ENCODE measurements at regions not wholly inside any gene's neighbourhood (a gene's known extent, or its start where the extent isn't known, plus 50 kb on each side); places are given as distances from the start of the nearest gene placed in this dataset.
A peak's percentile ranks its signal among the peaks of the same experiment; 100 is the strongest.
"Not testable (repeated sequence)": the region's sequence is repeated elsewhere in the genome, so short reads cannot be mapped to it uniquely, and the experiment has no call there.

DNA sequence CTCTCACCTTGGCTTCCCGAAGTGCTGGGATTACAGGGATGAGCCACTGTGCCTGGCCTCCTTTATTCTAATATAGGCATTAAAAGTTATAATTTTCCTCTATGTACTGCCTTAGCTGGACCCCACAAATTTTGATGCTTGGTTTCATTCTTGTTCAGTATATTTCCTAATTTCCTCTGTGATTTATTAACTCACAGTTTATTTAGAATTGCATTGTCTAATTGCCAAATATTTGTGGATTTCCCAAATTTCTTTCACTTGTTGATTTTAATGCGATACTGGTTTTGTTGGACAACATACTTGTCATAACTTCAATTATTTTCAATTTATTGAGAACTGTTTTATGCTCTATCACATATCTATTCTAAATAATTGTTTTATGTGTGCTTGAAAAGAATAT, 366.0 kb downstream of the OMA1 start:
- DNase-seq: no peak

DNA sequence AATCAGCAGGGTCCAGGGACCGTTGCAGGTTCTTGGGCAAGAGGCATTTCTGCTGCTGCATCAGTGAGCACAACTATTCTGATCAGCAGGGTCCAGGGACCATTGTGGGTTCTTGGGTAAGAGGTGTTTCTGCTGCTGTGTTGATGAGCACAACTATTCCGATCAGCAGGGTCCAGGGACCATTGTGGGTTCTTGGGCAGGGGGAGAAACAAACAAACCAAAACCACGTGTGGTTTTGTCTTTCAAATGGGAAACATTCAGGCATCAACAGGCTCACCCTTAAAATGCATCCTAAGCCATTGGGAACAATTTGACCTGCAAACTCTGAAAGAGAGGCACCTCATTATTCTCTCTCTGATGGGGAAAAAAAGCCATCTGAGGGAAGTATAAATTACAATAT, 377.4 kb downstream of the OMA1 start:
- DNase-seq: not testable (repeated sequence)

GRCh38 chr1:58167131-58167530, 379.4 kb downstream of the OMA1 start:
- DNase-seq: not testable (repeated sequence)

- no peak for DNase-seq
Measured at GRCh38 chr1:58166417-58166816, 380.1 kb downstream of the OMA1 start.

- DNase-seq: no peak
Measured at GRCh38 chr1:58165073-58165472, 381.5 kb downstream of the OMA1 start.

- peak; percentile 65 for DNase-seq
Measured at GRCh38 chr1:58162952-58163550, 383.5 kb downstream of the OMA1 start.

- DNase-seq: no peak
Measured at GRCh38 chr1:58159434-58159830, 387.1 kb downstream of the OMA1 start.

- no peak for DNase-seq
Measured at GRCh38 chr1:58158506-58159433, 387.8 kb downstream of the OMA1 start.

DNA sequence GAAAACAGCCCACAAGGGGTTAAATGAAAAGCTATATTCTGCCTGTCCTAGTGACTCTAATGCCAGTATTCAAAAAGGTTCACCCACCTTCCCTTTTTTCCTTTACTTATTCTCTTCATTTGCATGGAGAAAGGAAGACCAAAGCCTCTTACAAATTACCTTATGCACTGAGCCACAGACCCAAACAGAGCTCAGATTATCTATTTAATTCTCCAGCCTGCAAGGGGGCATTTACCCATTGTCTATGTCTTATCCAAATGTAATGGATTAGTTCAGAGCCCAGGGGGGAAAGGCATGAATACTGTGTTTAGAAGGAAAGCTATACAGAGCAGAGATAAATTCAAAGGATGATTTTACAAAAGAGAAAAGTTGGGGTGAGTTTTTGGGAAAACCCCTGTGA, 388.5 kb downstream of the OMA1 start:
- no peak for DNase-seq

DNA sequence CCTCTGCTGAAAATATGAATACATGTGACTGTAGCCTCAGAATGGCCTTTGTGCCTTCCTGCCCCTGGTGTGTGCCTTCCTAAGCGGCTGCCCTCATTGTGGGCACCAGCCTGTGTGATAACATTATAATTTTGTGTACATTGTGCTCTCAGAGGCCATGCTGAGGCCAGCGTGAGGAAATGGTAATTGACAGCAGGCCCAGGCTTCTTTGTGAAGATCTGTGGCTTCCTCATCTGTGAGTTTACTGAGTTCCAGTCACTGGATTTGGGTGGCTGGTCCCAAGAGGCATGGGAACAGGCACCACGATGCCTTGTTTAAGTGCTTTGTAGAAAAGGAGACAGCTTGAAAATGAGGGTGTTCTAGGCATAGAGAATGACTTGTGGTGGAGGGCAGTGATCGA, 389.3 kb downstream of the OMA1 start:
- DNase-seq: peak; percentile 50

DNA sequence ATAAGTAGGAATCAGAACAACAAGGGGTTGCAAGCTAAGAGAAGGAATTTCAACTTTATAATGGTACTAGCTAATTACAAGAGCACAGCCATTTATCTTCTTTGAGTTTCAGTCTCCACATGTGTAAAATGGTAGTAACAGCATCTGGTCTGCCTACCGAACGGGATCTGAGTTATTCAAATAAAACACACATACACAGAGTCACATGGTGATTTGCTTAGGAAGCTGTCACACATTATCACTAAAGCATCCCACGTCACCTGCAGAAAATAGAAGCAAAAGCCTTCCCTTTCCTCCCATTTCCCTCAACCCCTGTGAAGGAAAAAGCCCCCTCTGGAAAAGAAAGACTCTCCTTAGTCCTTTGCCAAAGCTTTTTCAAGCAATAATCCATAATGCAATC, 389.7 kb downstream of the OMA1 start:
- DNase-seq: no peak

DNA sequence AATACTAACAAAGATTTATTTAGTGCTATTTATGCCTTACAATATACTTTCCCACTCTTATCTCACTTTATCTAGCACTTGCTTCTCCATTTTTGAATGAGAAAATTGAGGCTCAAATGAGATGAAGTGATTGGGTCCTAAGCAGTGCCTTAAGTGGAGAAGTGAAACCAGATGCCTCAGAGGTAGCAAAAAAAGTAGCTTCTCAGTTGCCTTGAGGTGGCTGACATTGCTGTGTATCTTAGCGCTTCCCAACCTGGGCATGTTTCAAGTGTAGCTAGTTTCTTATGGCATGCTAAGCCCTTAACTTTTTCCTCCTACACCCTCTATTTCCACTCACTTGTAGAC, 390.4 kb downstream of the OMA1 start:
- no peak for DNase-seq

DNA sequence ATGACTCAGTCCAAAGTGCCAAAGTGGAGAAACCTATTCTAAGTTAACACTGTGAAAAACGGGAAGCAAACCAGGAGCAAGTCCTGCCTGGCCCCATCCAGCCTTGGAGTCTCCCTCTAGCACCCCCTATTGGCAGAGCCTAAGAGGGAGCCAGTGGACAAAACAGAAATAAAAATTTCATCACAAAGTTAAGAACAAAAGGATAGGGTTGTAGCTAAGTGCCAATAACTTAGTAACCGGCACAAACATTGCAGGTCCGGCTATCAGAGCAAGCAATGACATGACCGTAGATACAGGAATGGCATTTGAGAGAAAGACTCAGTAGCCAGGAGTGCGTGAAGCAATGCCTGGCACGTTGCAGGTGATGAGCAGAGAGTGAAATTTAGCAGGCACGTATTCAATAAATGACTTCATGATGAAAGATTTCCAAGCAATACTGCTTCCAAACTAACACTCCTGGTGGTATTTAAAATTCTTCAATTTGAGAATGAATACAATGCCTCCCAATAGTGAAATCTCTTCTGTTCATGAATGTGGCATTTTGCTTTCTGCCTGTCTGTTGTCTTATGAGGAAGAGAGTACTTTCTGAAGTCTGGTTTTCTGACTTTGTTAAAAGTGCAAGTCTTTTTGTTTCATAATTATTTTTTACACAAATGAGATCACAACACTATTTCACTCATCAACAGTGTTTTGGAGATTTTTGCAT, 391.0 kb downstream of the OMA1 start:
- no peak for DNase-seq

GRCh38 chr1:58154256-58154655, 392.3 kb downstream of the OMA1 start:
- no peak for DNase-seq

DNA sequence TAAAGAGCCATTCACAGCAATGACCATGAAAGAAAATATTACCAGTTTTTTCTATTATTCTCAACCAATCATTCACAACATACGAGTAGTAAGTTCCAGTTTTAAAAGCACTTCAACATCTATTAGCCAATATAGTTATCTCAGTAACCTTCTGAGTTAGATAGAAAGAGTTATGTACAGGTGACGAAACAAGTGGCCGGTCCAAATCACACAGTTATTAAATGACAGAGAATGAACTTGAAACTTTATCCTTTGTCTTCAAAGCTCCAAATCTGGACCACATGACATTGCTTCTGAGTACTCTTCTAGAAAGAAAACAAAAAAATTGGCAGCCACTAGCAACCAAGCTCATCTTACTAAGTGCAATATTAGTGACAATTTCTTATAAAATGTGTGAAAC, 393.8 kb downstream of the OMA1 start:
- no peak for DNase-seq

DNA sequence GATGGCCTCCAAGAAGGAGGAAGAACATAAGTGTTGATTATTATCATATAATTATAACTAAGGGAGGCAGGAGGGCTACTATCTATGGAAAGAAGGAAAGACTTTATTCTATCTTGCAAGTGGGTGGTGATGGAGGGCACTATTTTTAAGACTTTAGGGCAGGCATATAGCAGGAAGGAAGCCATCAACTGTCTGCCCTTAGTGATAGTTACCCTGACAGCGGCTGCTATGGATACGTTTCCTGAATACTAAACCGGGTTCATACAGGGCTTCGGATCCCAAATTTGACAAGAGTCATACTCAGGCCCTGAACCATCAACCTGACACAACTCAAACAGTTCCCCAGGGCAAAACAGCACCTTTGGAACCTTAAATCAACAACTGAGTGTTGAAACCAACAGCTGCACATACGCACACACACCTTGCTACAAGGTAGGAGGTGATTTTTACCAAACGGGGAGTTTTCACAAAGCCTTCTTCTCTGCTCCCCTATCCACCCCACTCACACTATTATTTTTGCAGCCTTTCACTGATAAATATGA, 397.2 kb downstream of the OMA1 start:
- DNase-seq: no peak

- DNase-seq: no peak
Measured at GRCh38 chr1:58144698-58145270, 401.7 kb downstream of the OMA1 start.

DNA sequence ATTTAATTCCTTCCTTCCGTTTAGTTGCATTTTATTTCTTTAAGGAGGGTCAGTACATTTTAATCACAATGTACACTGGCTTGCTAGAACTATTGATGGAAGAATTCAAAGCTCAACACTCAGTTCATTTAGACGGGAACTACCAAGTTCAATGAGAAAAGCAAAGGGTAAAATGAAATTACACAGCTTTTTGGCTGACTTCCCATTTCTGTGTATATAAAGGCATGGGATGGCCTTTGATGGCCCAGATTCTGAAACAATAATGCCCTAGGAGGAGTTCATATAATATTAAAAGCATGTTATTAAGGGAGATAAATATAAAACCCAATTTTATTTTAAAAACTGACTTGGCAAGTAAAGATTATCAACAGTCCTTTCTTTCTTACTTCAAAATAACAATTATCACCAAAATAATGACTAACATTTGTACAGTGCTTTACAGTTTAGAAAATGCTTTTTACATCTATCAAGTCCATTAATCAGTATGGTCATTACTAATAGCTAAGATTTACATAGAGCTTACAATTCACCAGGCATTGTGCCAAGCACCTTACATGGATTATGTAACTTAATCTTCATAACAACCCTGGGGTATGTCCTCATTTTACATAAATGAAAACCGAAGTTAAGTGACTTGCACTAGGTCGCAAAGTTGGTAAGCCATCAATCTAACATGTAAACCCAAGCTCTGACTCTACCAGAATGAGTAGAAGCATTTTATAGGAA, 402.4 kb downstream of the OMA1 start:
- no peak for DNase-seq

GRCh38 chr1:58136387-58136786, 410.1 kb downstream of the OMA1 start:
- DNase-seq: no peak

DNA sequence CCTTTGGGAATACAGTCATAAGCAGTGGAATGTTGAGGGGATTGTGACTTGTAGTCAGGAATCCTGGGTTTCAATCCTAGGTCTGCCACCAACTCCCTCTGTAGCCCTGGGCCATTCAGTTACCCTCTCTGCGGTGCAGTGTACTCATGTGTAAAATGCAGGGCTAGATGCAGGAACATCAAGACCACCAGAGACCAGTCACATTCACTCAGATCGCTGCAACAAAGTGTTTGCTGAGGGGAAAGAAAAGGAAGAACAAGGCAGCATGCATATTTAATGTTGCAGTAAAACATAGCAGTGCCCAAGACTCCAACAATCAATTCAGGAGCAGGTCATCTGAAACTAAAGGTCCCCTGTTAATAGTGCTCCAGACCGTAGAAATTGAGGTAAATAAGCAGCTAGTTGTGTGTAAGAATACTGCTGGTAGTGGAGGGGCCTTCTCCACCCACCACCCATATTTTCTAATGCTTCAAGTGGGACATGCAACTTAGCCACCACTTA, 410.7 kb downstream of the OMA1 start:
- no peak for DNase-seq

DNA sequence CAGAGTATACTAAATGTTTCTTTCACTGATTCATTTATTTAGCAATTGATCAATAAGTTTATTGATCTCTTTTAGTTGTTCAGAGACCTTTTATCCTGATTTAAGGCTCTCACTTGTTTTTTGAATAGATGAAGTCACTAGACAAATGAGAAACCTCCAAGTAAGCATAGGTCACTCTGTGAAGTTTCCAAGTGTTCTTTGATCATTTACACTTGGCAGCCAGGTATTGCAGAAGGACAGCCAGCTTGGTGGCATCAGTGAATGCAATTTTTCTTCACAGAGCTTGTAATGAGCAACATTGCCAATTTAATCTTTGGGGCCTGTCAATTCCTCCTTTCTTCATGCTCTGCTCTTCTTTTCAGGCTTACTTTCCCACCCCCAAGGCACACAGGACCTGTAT, 413.0 kb downstream of the OMA1 start:
- no peak for DNase-seq

- DNase-seq: no peak
Measured at GRCh38 chr1:58123051-58123450, 423.5 kb downstream of the OMA1 start.
